Trophoblast cell (in vitro differentiated cells and primary cell): ENCODE measurements at regions not wholly inside any gene's neighbourhood (a gene's known extent, or its start where the extent isn't known, plus 50 kb on each side); places are given as distances from the start of the nearest gene placed in this dataset.

ENCODE experiments used
- DNase-seq, 2 donors: peaks; one replicate each; pipeline ENCODE4 v3.0.0-alpha.2; 2016
- H2AFZ ChIP-seq: 2 replicates; pipeline ENCODE4 v1.6.1; 2013; ENCODE audit warnings: low read length, moderate library complexity, mild to moderate bottlenecking; ENCODE audit not compliant: insufficient read depth, poor library complexity
- H2AK5ac ChIP-seq: 2 replicates; pipeline ENCODE4 v1.6.1; 2013; ENCODE audit warnings: mild to moderate bottlenecking, low read length
- H2BK120ac ChIP-seq: 2 replicates; pipeline ENCODE4 v1.6.1; 2013; ENCODE audit warnings: low read length, mild to moderate bottlenecking, moderate library complexity; ENCODE audit not compliant: insufficient read depth, poor library complexity
- H2BK12ac ChIP-seq: 2 replicates; pipeline ENCODE4 v1.6.1; 2013; ENCODE audit warnings: mild to moderate bottlenecking, low read length, moderate library complexity
- H2BK5ac ChIP-seq: 2 replicates; pipeline ENCODE4 v1.6.1; 2013; ENCODE audit warnings: low read length, low read depth, moderate library complexity, mild to moderate bottlenecking; ENCODE audit not compliant: poor library complexity
- H3K14ac ChIP-seq: 2 replicates; pipeline ENCODE4 v1.6.1; 2013; ENCODE audit warnings: mild to moderate bottlenecking, low read length
- H3K18ac ChIP-seq: 2 replicates; pipeline ENCODE4 v1.6.1; 2013; ENCODE audit warnings: mild to moderate bottlenecking, low read length
- H3K23ac ChIP-seq: 2 replicates; pipeline ENCODE4 v1.6.1; 2013; ENCODE audit warnings: low read length
- H3K27ac ChIP-seq: 2 replicates; pipeline ENCODE4 v1.5.1; 2013; ENCODE audit warnings: low read depth, mild to moderate bottlenecking, inconsistent platforms, low read length, moderate library complexity
- H3K27me3 ChIP-seq: 2 replicates; pipeline ENCODE4 v1.6.1; 2013; ENCODE audit warnings: inconsistent platforms, mild to moderate bottlenecking, low read length, moderate library complexity; ENCODE audit not compliant: insufficient read depth
- H3K36me3 ChIP-seq, 2 experiments: 1 replicate in 1 of 2; 2 replicates in 1 of 2; pipeline ENCODE4 v1.6.1; 2013; ENCODE audit warnings: low read length in 2 of 2, mild to moderate bottlenecking in 2 of 2, moderate library complexity in 1 of 2; ENCODE audit not compliant: insufficient read depth in 2 of 2, control insufficient read depth in 1 of 2
- H3K4ac ChIP-seq: 2 replicates; pipeline ENCODE4 v1.6.1; 2013; ENCODE audit warnings: low read depth, mild to moderate bottlenecking, low read length, moderate library complexity
- H3K4me1 ChIP-seq, 2 experiments: 1 replicate in 1 of 2; 2 replicates in 1 of 2; pipeline ENCODE4 v1.6.1; 2013; ENCODE audit warnings: low read length in 2 of 2, mild to moderate bottlenecking in 2 of 2, moderate library complexity in 1 of 2; ENCODE audit not compliant: insufficient read depth in 2 of 2, control insufficient read depth in 1 of 2
- H3K4me2 ChIP-seq: 2 replicates; pipeline ENCODE4 v1.6.1; 2013; ENCODE audit warnings: inconsistent platforms, mild to moderate bottlenecking, low read length, moderate library complexity
- H3K4me3 ChIP-seq: 2 replicates; pipeline ENCODE4 v1.5.1; 2013; ENCODE audit warnings: mild to moderate bottlenecking, low read depth, low read length, inconsistent platforms
- H3K79me1 ChIP-seq: one replicate; pipeline ENCODE4 v1.6.1; 2013; ENCODE audit warnings: low read length
- H3K79me2 ChIP-seq: 2 replicates; pipeline ENCODE4 v1.6.1; 2013; ENCODE audit warnings: low read length, mild to moderate bottlenecking; ENCODE audit not compliant: control insufficient read depth, insufficient read depth, poor library complexity
- H3K9ac ChIP-seq: 2 replicates; pipeline ENCODE4 v1.6.1; 2013; ENCODE audit warnings: mild to moderate bottlenecking, low read length
- H3K9me3 ChIP-seq: 2 replicates; pipeline ENCODE4 v1.6.1; 2013; ENCODE audit warnings: low read depth, mild to moderate bottlenecking, control low read depth, inconsistent platforms, low read length; ENCODE audit not compliant: insufficient read depth
- H4K12ac ChIP-seq: 2 replicates; pipeline ENCODE4 v1.6.1; 2013; ENCODE audit warnings: low read depth, mild to moderate bottlenecking, low read length, moderate library complexity
- H4K8ac ChIP-seq: 2 replicates; pipeline ENCODE4 v1.6.1; 2013; ENCODE audit warnings: low read depth, mild to moderate bottlenecking, low read length, moderate library complexity
- H4K91ac ChIP-seq: one replicate; pipeline ENCODE4 v1.6.1; 2013; ENCODE audit warnings: low read depth, mild to moderate bottlenecking, low read length, moderate library complexity
- WGBS: extraction: QIAGEN DNeasy Blood & Tissue Kit; methylation state at CpG from one replicate; pipeline ENCODE4 v1.1.7; 2013; ENCODE audit warnings: missing lambda C conversion rate; ENCODE audit not compliant: insufficient read length, insufficient coverage; ENCODE audit errors: extremely low coverage; 5-methylcytosine and 5-hydroxymethylcytosine counted together

DNA sequence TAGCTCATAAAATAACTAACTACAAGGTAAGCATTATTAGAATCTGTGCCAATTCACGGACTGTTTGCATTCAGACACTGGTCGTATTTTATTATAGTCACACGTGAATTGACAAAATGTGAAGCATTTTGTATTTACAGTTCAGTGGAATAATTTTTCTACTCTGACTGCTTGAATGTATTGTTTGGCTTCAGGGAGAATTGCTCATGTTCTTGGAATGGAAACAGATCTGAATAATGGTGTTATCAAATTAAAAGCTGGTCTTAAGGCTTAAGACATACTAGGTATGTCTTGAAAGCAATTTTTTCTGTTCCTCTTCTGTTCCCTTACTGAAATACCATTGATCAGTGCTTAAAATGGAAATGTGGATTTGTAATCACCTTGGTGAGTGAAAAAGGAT lies 543.7 kb upstream of the TLE4 start:
- peak in 1 of 2 donors; percentile 33 for DNase-seq
- Histone ChIP-seq H3K18ac (no peak overlapping the region), H2AK5ac (no peak overlapping the region), H4K12ac (no peak overlapping the region), H3K4me3 (no peak overlapping the region), H2AFZ (no peak overlapping the region), H4K8ac (no peak overlapping the region), H2BK5ac (no peak overlapping the region), H3K36me3 (no peaks in the 10 kb centered on the region), H3K14ac (no peak overlapping the region), H3K27me3 (no peaks in the 10 kb centered on the region), H3K79me1 (no peaks in the 10 kb centered on the region), H3K9me3 (no peaks in the 10 kb centered on the region), H3K79me2 (no peaks in the 10 kb centered on the region), H4K91ac (no peak overlapping the region), H3K23ac (no peak overlapping the region), H3K9ac (no peak overlapping the region), H2BK12ac (no peak overlapping the region), H3K4ac (no peak overlapping the region), H2BK120ac (no peak overlapping the region), H3K27ac (no peak overlapping the region), H3K4me2 (no peak overlapping the region), H3K4me1 (peaks cover 0 to 6% of the 10 kb centered on the region in 2 experiments)
- WGBS, result no CpG with 5 or more reads among the region's 3 CpGs

DNA sequence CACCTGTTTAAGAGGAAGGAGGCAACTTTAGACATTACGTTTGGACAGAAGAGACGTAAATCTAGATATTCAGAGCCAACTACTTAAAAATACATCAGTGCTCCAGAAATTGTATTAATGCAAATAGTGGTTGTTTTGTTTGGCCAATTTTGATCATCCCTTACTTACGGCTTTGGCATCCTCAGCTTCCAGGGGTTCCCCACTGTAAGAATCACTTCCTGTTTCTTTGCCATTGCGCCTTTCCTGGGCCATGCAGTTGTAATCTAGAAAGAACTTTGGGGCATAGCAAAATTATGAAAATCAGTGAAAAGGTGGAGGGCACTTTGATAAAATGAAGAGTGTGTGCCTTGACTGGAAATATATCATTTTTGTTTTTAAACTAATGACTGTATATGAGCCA lies 537.2 kb upstream of the TLE4 start:
- no CpG with 5 or more reads among the region's 4 CpGs for WGBS
- H2BK5ac ChIP-seq, result no peak overlapping the region

DNA sequence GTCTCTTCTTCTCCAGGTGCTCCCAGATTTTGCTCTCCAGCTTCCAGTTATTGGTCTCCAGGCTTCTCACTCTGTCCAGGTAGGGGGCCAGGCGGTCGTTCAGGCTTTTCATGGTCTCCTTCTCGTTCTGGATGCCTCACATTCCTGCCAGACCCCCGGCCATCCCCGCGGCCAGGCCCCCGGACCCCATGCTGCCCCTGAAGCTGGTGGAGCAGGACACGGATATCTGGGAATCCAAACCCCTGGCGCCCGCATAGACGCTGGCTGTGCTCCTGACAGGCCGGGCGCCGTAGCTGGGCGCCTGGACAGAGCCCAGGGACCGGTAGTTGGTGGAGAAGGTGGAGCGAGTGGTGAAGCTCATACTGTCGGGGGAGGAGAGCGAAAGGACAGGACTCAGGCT lies 534.4 kb upstream of the TLE4 start:
- Histone ChIP-seq H3K4me3 (no peak overlapping the region), H3K4me1 (no peaks in the 10 kb centered on the region), H3K23ac (no peak overlapping the region), H2AK5ac (no peak overlapping the region), H3K9ac (no peak overlapping the region), H4K8ac (no peak overlapping the region), H3K79me1 (no peaks in the 10 kb centered on the region), H2BK5ac (no peak overlapping the region), H4K12ac (no peak overlapping the region), H3K79me2 (no peaks in the 10 kb centered on the region), H2BK120ac (no peak overlapping the region), H3K4me2 (no peak overlapping the region), H3K18ac (no peak overlapping the region), H3K27ac (no peak overlapping the region), H3K4ac (no peak overlapping the region), H3K36me3 (no peaks in the 10 kb centered on the region), H3K27me3 (no peaks in the 10 kb centered on the region), H4K91ac (no peak overlapping the region), H2BK12ac (no peak overlapping the region), H3K9me3 (no peaks in the 10 kb centered on the region), H3K14ac (no peak overlapping the region), H2AFZ (no peak overlapping the region)
- DNase-seq, result no peak
- no CpG with 5 or more reads among the region's 19 CpGs for WGBS

More for the DNA sequence above, 537.2 kb upstream of the TLE4 start:
- no peak overlapping the region for H3K18ac ChIP-seq
- H3K23ac ChIP-seq, result no peak overlapping the region
- no peak overlapping the region for H4K12ac ChIP-seq
- H3K4me2 ChIP-seq, result no peak overlapping the region
- H2AFZ ChIP-seq, result no peak overlapping the region
- H3K4ac ChIP-seq, result no peak overlapping the region
- H3K27ac ChIP-seq, result no peak overlapping the region
- no peak for DNase-seq
- no peaks in the 10 kb centered on the region for H3K27me3 ChIP-seq
- H3K9me3 ChIP-seq, result no peaks in the 10 kb centered on the region
- no peaks in the 10 kb centered on the region for H3K36me3 ChIP-seq
- no peak overlapping the region for H4K8ac ChIP-seq
- no peak overlapping the region for H2BK120ac ChIP-seq
- no peak overlapping the region for H4K91ac ChIP-seq
- H3K9ac ChIP-seq, result no peak overlapping the region
- no peak overlapping the region for H3K14ac ChIP-seq
- no peaks in the 10 kb centered on the region for H3K4me1 ChIP-seq
- H3K4me3 ChIP-seq, result no peak overlapping the region
- H3K79me2 ChIP-seq, result no peaks in the 10 kb centered on the region
- H2BK12ac ChIP-seq, result no peak overlapping the region
- no peaks in the 10 kb centered on the region for H3K79me1 ChIP-seq
- no peak overlapping the region for H2AK5ac ChIP-seq

DNA sequence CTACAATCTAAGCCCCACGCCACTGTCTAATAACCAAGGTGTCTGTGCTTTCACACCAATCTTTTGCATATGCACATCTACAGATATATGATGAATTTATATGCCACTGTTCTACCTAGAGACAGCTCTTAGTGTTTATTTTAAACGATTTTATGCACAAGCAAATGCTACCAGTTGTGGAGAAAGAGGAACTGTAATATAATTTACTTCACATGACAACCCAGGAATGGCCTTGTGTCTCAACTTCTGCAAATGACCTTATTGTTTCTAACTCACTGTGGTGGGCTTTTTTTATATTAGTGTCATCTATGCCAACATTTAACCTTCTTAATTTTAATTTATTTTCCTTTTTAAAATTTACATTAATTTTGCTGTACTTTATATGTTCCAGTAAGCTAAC lies 531.1 kb upstream of the TLE4 start:
- no peak overlapping the region for H3K4me3 ChIP-seq
- no peaks in the 10 kb centered on the region for H3K27me3 ChIP-seq
- no peak overlapping the region for H2AK5ac ChIP-seq
- no peaks in the 10 kb centered on the region for H3K4me1 ChIP-seq
- H4K12ac ChIP-seq, result no peak overlapping the region
- no peak overlapping the region for H2BK12ac ChIP-seq
- no peaks in the 10 kb centered on the region for H3K9me3 ChIP-seq
- no peaks in the 10 kb centered on the region for H3K36me3 ChIP-seq
- H4K91ac ChIP-seq, result no peak overlapping the region
- H2BK120ac ChIP-seq, result no peak overlapping the region
- no peak overlapping the region for H3K14ac ChIP-seq
- DNase-seq, result no peak
- H3K9ac ChIP-seq, result no peak overlapping the region
- H3K79me1 ChIP-seq, result no peaks in the 10 kb centered on the region
- no peak overlapping the region for H3K18ac ChIP-seq
- no peak overlapping the region for H4K8ac ChIP-seq
- no peaks in the 10 kb centered on the region for H3K79me2 ChIP-seq
- H3K23ac ChIP-seq, result no peak overlapping the region
- no peak overlapping the region for H3K27ac ChIP-seq
- no peak overlapping the region for H2AFZ ChIP-seq
- no CpG with 5 or more reads among the region's 2 CpGs for WGBS
- no peak overlapping the region for H3K4ac ChIP-seq
- no peak overlapping the region for H3K4me2 ChIP-seq
- H2BK5ac ChIP-seq, result no peak overlapping the region
